HG03108 (cell line): ENCODE measurements at regions not wholly inside any gene's neighbourhood (a gene's known extent, or its start where the extent isn't known, plus 50 kb on each side); places are given as distances from the start of the nearest gene placed in this dataset.

Source experiments
- ATAC-seq: cut with Tn5 transposase; IDR thresholded peaks from one replicate; pipeline ENCODE4 v1.9.1; 2021; ENCODE audit warnings: moderate library complexity; ENCODE audit not compliant: unreplicated experiment

GRCh38 chr6:169843110-169843509 is 91.7 kb downstream of the ERMARD start:
- ATAC-seq, result no peak

GRCh38 chr6:169841907-169842606 is 90.6 kb downstream of the ERMARD start:
- ATAC-seq, result no peak

- no peak for ATAC-seq
These were observed 89.8 kb downstream of the ERMARD start for GRCh38 chr6:169841251-169841650.

- no peak for ATAC-seq
These were observed 88.6 kb downstream of the ERMARD start for GRCh38 chr6:169839898-169840631.

- ATAC-seq, result no peak
These were observed 88.1 kb downstream of the ERMARD start for GRCh38 chr6:169839493-169839892.

GRCh38 chr6:169839029-169839481 is 87.6 kb downstream of the ERMARD start:
- no peak for ATAC-seq

- ATAC-seq, result no peak
These were observed 87.1 kb downstream of the ERMARD start for GRCh38 chr6:169838346-169839028.

- ATAC-seq, result no peak
These were observed 86.3 kb downstream of the ERMARD start for GRCh38 chr6:169837529-169838250.

GRCh38 chr6:169833258-169833794 is 81.9 kb downstream of the ERMARD start:
- ATAC-seq, result no peak

GRCh38 chr6:169832247-169832948 is 81.0 kb downstream of the ERMARD start:
- no peak for ATAC-seq

- no peak for ATAC-seq
These were observed 80.2 kb downstream of the ERMARD start for GRCh38 chr6:169831450-169832246.
